AG08395 (cell line): ENCODE measurements at regions not wholly inside any gene's neighbourhood (a gene's known extent, or its start where the extent isn't known, plus 50 kb on each side); places are given as distances from the start of the nearest gene placed in this dataset.

Experiments
- DNase-seq: peaks from one replicate; pipeline ENCODE4 v3.0.0; 2012; ENCODE audit warnings: mixed read lengths, low spot score

- DNase-seq, result no peak
Measured at GRCh38 chr20:6421321-6422248, 298.8 kb upstream of the FERMT1 start.

- DNase-seq, result no peak
Measured at GRCh38 chr20:6420336-6420735, 297.5 kb upstream of the FERMT1 start.

GRCh38 chr20:6418732-6419131, 295.9 kb upstream of the FERMT1 start:
- no peak for DNase-seq

- no peak for DNase-seq
Measured at GRCh38 chr20:6416371-6416770, 293.5 kb upstream of the FERMT1 start.

GRCh38 chr20:6411651-6412050, 288.8 kb upstream of the FERMT1 start:
- no peak for DNase-seq

- no peak for DNase-seq
Measured at GRCh38 chr20:6410721-6411120, 287.9 kb upstream of the FERMT1 start.

GRCh38 chr20:6407163-6407562, 284.3 kb upstream of the FERMT1 start:
- no peak for DNase-seq

GRCh38 chr20:6401893-6402557, 279.2 kb upstream of the FERMT1 start:
- no peak for DNase-seq

- no peak for DNase-seq
Measured at GRCh38 chr20:6397115-6397514, 274.3 kb upstream of the FERMT1 start.

- no peak for DNase-seq
Measured at GRCh38 chr20:6395695-6396094, 272.9 kb upstream of the FERMT1 start.

- no peak for DNase-seq
Measured at GRCh38 chr20:6388671-6389197, 265.9 kb upstream of the FERMT1 start.

- DNase-seq, result no peak
Measured at GRCh38 chr20:6384956-6385486, 262.2 kb upstream of the FERMT1 start.

- no peak for DNase-seq
Measured at GRCh38 chr20:6384380-6384779, 261.6 kb upstream of the FERMT1 start.

GRCh38 chr20:6381887-6382286, 259.1 kb upstream of the FERMT1 start:
- no peak for DNase-seq

GRCh38 chr20:6362245-6362644, 239.4 kb upstream of the FERMT1 start:
- no peak for DNase-seq

- DNase-seq, result no peak
Measured at GRCh38 chr20:6360766-6361165, 237.9 kb upstream of the FERMT1 start.

- no peak for DNase-seq
Measured at GRCh38 chr20:6355754-6356451, 233.1 kb upstream of the FERMT1 start.

- no peak for DNase-seq
Measured at GRCh38 chr20:6348908-6349307, 226.1 kb upstream of the FERMT1 start.

- no peak for DNase-seq
Measured at GRCh38 chr20:6347916-6348315, 225.1 kb upstream of the FERMT1 start.

GRCh38 chr20:6341491-6341890, 218.7 kb upstream of the FERMT1 start:
- DNase-seq, result no peak

- DNase-seq, result no peak
Measured at GRCh38 chr20:6339176-6339575, 216.3 kb upstream of the FERMT1 start.

- DNase-seq, result no peak
Measured at GRCh38 chr20:6333110-6333509, 210.3 kb upstream of the FERMT1 start.
